Heart left ventricle (tissue), 13 donors: ENCODE measurements at regions not wholly inside any gene's neighbourhood (a gene's known extent, or its start where the extent isn't known, plus 50 kb on each side); places are given as distances from the start of the nearest gene placed in this dataset.

Experiments used
- POLR2A ChIP-seq, 2 donors: fragments of 450-650 bp; IDR thresholded peaks; one replicate each; pipeline ENCODE4 v1.6.1; 2017; ENCODE audit warnings: antibody characterized with exemption in 2 of 2, mild to moderate bottlenecking in 2 of 2, moderate library complexity in 2 of 2
- TF ChIP-seq, protein P1 (sequence below), 12 donors: fragments of 200-600 bp; sonication (generic) in 4 of 12; IDR thresholded peaks; one replicate each; pipeline versions ENCODE4 v1.5.0 to v1.8.0; 2018 to 2022; ENCODE audit warnings: antibody characterized with exemption in 12 of 12, mild to moderate bottlenecking in 5 of 12
- donor health status: ischemic (EF 13 %, LVEDD 7.1; RV severe dilation, severe dysfunction).
- donor health status: DM: no; HTN: yes; CAD: no.
- donor health status: DM: no; HTN: no; CAD: no.
- donor health status: ischemic (EF 25% LVEDD 6.9; RV normal size, moderate dysfunction).
- donor health status: ischemic (EF 25% LVEDD 5.7; RV mildly dilated, moderate dysfunction).
- donor health status: ischemic (EF 35%, LVEDD 5.7; RV mildly dilated, moderate dysfunction).
- donor health status: nonischemic (EF 11% LVEDD 7.7; RV severe dilation, severe dysfunction).
- donor health status: DM: yes; HTN: yes; CAD: no.
- donor health status: PGD.
- donor health status: ischemic (EF 29% LVEDD 5.4; RV normal size, mild dysfunction).
- donor health status: nonischemic (EF 23%, LVEDD 6.1; RV moderate dilation, normal function).

- TF ChIP-seq, protein P1, sequence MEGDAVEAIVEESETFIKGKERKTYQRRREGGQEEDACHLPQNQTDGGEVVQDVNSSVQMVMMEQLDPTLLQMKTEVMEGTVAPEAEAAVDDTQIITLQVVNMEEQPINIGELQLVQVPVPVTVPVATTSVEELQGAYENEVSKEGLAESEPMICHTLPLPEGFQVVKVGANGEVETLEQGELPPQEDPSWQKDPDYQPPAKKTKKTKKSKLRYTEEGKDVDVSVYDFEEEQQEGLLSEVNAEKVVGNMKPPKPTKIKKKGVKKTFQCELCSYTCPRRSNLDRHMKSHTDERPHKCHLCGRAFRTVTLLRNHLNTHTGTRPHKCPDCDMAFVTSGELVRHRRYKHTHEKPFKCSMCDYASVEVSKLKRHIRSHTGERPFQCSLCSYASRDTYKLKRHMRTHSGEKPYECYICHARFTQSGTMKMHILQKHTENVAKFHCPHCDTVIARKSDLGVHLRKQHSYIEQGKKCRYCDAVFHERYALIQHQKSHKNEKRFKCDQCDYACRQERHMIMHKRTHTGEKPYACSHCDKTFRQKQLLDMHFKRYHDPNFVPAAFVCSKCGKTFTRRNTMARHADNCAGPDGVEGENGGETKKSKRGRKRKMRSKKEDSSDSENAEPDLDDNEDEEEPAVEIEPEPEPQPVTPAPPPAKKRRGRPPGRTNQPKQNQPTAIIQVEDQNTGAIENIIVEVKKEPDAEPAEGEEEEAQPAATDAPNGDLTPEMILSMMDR (IDR thresholded peaks at IDR 0.05) = no peak
- no peak for TF ChIP-seq POLR2A (IDR thresholded peaks at IDR 0.05)
These were observed 109.1 kb downstream of the ANAPC4 start for GRCh38 chr4:25486171-25486570.
